ENCODE measurements at regions not wholly inside any gene's neighbourhood (a gene's known extent, or its start where the extent isn't known, plus 50 kb on each side); places are given as distances from the start of the nearest gene placed in this dataset.

- no peak for TF ChIP-seq POLR2A (IDR thresholded peaks at IDR 0.05)
- TF ChIP-seq, protein P1, sequence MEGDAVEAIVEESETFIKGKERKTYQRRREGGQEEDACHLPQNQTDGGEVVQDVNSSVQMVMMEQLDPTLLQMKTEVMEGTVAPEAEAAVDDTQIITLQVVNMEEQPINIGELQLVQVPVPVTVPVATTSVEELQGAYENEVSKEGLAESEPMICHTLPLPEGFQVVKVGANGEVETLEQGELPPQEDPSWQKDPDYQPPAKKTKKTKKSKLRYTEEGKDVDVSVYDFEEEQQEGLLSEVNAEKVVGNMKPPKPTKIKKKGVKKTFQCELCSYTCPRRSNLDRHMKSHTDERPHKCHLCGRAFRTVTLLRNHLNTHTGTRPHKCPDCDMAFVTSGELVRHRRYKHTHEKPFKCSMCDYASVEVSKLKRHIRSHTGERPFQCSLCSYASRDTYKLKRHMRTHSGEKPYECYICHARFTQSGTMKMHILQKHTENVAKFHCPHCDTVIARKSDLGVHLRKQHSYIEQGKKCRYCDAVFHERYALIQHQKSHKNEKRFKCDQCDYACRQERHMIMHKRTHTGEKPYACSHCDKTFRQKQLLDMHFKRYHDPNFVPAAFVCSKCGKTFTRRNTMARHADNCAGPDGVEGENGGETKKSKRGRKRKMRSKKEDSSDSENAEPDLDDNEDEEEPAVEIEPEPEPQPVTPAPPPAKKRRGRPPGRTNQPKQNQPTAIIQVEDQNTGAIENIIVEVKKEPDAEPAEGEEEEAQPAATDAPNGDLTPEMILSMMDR (IDR thresholded peaks at IDR 0.05): no peak
- Histone ChIP-seq H3K4me1 (no peaks in the 10 kb centered on the region), H3K36me3 (no peaks in the 10 kb centered on the region), H3K27ac (no peak overlapping the region), H3K9me3 (no peaks in the 10 kb centered on the region), H3K4me3 (no peak overlapping the region), H3K27me3 (no peaks in the 10 kb centered on the region)
- DNase-seq: no peak
- intact Hi-C loops (cut with DNase I; ENCODE audit: low total_unique reads): no loop called here
Observed at GRCh38 chr4:115365185-115365584, 251.8 kb upstream of the NDST4 start.

- TF ChIP-seq POLR2A (IDR thresholded peaks at IDR 0.05): no peak
- TF ChIP-seq, protein P1 (IDR thresholded peaks at IDR 0.05): no peak
- H3K27ac ChIP-seq: no peak overlapping the region
- no peaks in the 10 kb centered on the region for H3K36me3 ChIP-seq
- H3K4me3 ChIP-seq: no peak overlapping the region
- no peak for DNase-seq
- intact Hi-C loops (cut with DNase I; ENCODE audit: low total_unique reads): no loop called here
- no peaks in the 10 kb centered on the region for H3K27me3 ChIP-seq
- no peaks in the 10 kb centered on the region for H3K4me1 ChIP-seq
- H3K9me3 ChIP-seq: no peaks in the 10 kb centered on the region
Observed at GRCh38 chr4:115361781-115362180, 248.4 kb upstream of the NDST4 start.

DNA sequence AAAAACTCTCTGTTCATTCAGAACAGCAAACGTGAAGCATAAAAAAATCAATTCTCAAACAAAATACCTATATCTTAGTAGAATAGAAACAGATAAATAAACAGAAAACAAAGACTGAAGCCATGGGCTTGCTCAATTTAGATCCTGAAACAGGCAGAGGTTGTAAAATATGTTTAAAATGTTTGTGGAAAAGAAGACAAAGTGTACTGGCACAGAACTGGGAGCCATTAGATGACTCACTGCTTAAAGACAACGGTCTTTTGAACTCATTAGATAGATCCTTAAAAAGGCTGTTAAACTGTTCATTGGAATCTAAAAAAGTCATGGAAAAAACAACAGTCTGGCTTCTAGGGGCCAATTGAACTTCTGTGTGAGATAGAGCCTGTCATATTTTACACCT, 247.0 kb upstream of the NDST4 start:
- H3K27me3 ChIP-seq: no peaks in the 10 kb centered on the region
- no peak overlapping the region for H3K27ac ChIP-seq
- no peaks in the 10 kb centered on the region for H3K9me3 ChIP-seq
- H3K4me3 ChIP-seq: no peak overlapping the region
- intact Hi-C loops (cut with DNase I; ENCODE audit: low total_unique reads): no loop called here
- H3K4me1 ChIP-seq: no peaks in the 10 kb centered on the region
- no peak for TF ChIP-seq POLR2A (IDR thresholded peaks at IDR 0.05)
- TF ChIP-seq, protein P1 (IDR thresholded peaks at IDR 0.05): no peak
- no peaks in the 10 kb centered on the region for H3K36me3 ChIP-seq
- DNase-seq: no peak

DNA sequence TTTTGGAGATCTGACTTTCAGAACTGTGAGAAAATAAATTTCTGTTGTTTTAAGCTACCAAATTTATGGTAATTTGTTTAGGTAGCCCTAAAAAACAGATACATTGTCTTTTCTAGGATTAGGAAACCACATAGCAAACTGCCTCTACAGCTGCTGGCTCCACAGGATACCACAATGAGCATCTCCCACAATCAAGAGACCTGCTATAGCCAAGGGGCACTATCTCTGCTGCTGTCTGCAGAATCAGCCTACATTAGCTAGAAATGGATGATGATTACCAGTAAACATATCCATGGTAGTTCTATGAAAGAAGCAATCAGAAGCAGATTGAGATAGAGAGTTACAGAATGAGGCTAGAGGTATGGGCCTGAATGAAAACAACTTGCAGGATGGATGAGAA, 244.4 kb upstream of the NDST4 start:
- Histone ChIP-seq H3K27me3 (no peaks in the 10 kb centered on the region), H3K36me3 (no peaks in the 10 kb centered on the region), H3K4me1 (no peaks in the 10 kb centered on the region), H3K27ac (no peak overlapping the region), H3K9me3 (no peaks in the 10 kb centered on the region), H3K4me3 (no peak overlapping the region)
- intact Hi-C loops (cut with DNase I; ENCODE audit: low total_unique reads): no loop called here
- TF ChIP-seq, protein P1 (IDR thresholded peaks at IDR 0.05): no peak
- no peak for TF ChIP-seq POLR2A (IDR thresholded peaks at IDR 0.05)
- no peak for DNase-seq

GRCh38 chr4:115356176-115356575, 242.8 kb upstream of the NDST4 start:
- TF ChIP-seq POLR2A (IDR thresholded peaks at IDR 0.05): no peak
- TF ChIP-seq, protein P1 (IDR thresholded peaks at IDR 0.05): no peak
- Histone ChIP-seq H3K9me3 (no peaks in the 10 kb centered on the region), H3K27ac (no peak overlapping the region), H3K4me1 (no peaks in the 10 kb centered on the region), H3K4me3 (no peak overlapping the region), H3K36me3 (no peaks in the 10 kb centered on the region), H3K27me3 (no peaks in the 10 kb centered on the region)
- DNase-seq: no peak
- intact Hi-C loops (cut with DNase I; ENCODE audit: low total_unique reads): no loop called here
